NCI-H510A (cell line): ENCODE measurements at regions not wholly inside any gene's neighbourhood (a gene's known extent, or its start where the extent isn't known, plus 50 kb on each side); places are given as distances from the start of the nearest gene placed in this dataset.

Experiments
- DNase-seq: peaks from one replicate; lab custom pipeline; 2025; lab: John Stamatoyannopoulos, UW

- DNase-seq: peak; percentile 79
These were observed 95.1 kb upstream of the PLET1 start for GRCh38 chr11:112355726-112356125.

GRCh38 chr11:112357488-112357887, 96.8 kb upstream of the PLET1 start:
- DNase-seq: no peak

- no peak for DNase-seq
These were observed 100.7 kb upstream of the PLET1 start for GRCh38 chr11:112361396-112361795.

- DNase-seq: no peak
These were observed 102.9 kb upstream of the PLET1 start for GRCh38 chr11:112363527-112363926.

- DNase-seq: no peak
These were observed 104.4 kb upstream of the PLET1 start for GRCh38 chr11:112364962-112365481.

- no peak for DNase-seq
These were observed 105.4 kb upstream of the PLET1 start for GRCh38 chr11:112366012-112366411.

- DNase-seq: no peak
These were observed 106.1 kb upstream of the PLET1 start for GRCh38 chr11:112366777-112367176.

- DNase-seq: no peak
These were observed 106.8 kb upstream of the PLET1 start for GRCh38 chr11:112367461-112367860.

- no peak for DNase-seq
These were observed 107.2 kb upstream of the PLET1 start for GRCh38 chr11:112367895-112368294.

- DNase-seq: no peak
These were observed 107.7 kb upstream of the PLET1 start for GRCh38 chr11:112368381-112368780.

- no peak for DNase-seq
These were observed 108.7 kb upstream of the PLET1 start for GRCh38 chr11:112369374-112369773.

GRCh38 chr11:112369916-112370315, 109.3 kb upstream of the PLET1 start:
- no peak for DNase-seq

GRCh38 chr11:112374486-112375140, 114.0 kb upstream of the PLET1 start:
- DNase-seq: no peak

- DNase-seq: no peak
These were observed 117.3 kb upstream of the PLET1 start for GRCh38 chr11:112377946-112378345.

GRCh38 chr11:112380464-112380863, 119.8 kb upstream of the PLET1 start:
- DNase-seq: no peak

GRCh38 chr11:112381578-112381977, 120.9 kb upstream of the PLET1 start:
- DNase-seq: no peak

- no peak for DNase-seq
These were observed 121.9 kb upstream of the PLET1 start for GRCh38 chr11:112382561-112382960.

GRCh38 chr11:112388496-112388895, 127.8 kb upstream of the PLET1 start:
- no peak for DNase-seq

GRCh38 chr11:112391086-112391485, 130.4 kb upstream of the PLET1 start:
- DNase-seq: no peak

- DNase-seq: no peak
These were observed 132.2 kb upstream of the PLET1 start for GRCh38 chr11:112392904-112393303.

GRCh38 chr11:112394304-112394703, 133.6 kb upstream of the PLET1 start:
- DNase-seq: no peak

GRCh38 chr11:112396076-112396475, 135.4 kb upstream of the PLET1 start:
- DNase-seq: no peak

- no peak for DNase-seq
These were observed 138.3 kb upstream of the PLET1 start for GRCh38 chr11:112398798-112399478.
